ENCODE measurements at regions not wholly inside any gene's neighbourhood (a gene's known extent, or its start where the extent isn't known, plus 50 kb on each side); places are given as distances from the start of the nearest gene placed in this dataset.

DNA sequence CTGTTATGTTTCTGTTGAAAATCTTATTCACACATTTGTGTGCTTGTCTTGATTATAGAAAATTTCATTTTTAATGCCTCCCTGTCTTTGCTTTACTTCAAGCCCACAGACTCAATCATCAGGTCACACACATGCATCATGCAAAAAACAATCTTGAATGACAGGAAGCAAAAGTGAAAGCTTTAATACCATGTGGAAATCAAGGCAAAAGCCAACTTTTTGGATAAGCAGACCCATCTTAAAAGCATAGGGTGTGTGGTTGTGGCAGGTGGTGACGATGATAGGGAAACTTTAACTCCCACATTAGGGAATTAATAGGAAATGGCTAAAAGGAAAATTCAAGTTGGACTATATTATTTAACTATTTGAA lies 155.9 kb upstream of the EOMES start:
- Histone ChIP-seq H3K27me3 (ENCODE audit: insufficient read depth, low read depth, low read length) (no peaks in the 10 kb centered on the region), H3K4me2 (ENCODE audit: low read length) (no peak overlapping the region), H4K20me1 (ENCODE audit: insufficient read depth) (no peaks in the 10 kb centered on the region), H3K27ac (ENCODE audit: low read length) (no peak overlapping the region), H2AFZ (ENCODE audit: low read depth, low read length) (no peak overlapping the region), H3K9me2 (ENCODE audit: insufficient read depth, low read length) (no peaks in the 10 kb centered on the region), H3K4me3 (ENCODE audit: low read length) (no peak overlapping the region), H3F3A (ENCODE audit: insufficient read depth, low read length, poor library complexity, severe bottlenecking) (no peaks in the 10 kb centered on the region), H3K9me3 (ENCODE audit: low read length) (no peaks in the 10 kb centered on the region), H3K79me2 (replicated peaks; ENCODE audit: insufficient read depth, low read length) (no peaks in the 10 kb centered on the region), H3K36me3 (ENCODE audit: insufficient read depth, low read length) (no peaks in the 10 kb centered on the region), H3K9ac (ENCODE audit: low read length) (no peak overlapping the region)
- TF ChIP-seq RAD21 (conservative IDR thresholded peaks at IDR 0.05) (no peak), REST (IDR thresholded peaks at IDR 0.05; ENCODE audit: borderline replicate concordance) (no peak), EP300 (conservative IDR thresholded peaks at IDR 0.05; ENCODE audit: poor library complexity, severe bottlenecking) (no peak), TAF1 (IDR thresholded peaks at IDR 0.05; ENCODE audit: low read depth) (no peak), EZH2 (IDR thresholded peaks at IDR 0.05; ENCODE audit: borderline replicate concordance, insufficient read depth, low read length, poor library complexity, severe bottlenecking) (no peak), SMC3 (conservative IDR thresholded peaks at IDR 0.05; ENCODE audit: poor library complexity) (no peak)

- H3K27ac ChIP-seq (ENCODE audit: low read length) = no peak overlapping the region
- no peaks in the 10 kb centered on the region for H3K9me2 ChIP-seq (ENCODE audit: insufficient read depth, low read length)
- H4K20me1 ChIP-seq (ENCODE audit: insufficient read depth) = no peaks in the 10 kb centered on the region
- no peak overlapping the region for H2AFZ ChIP-seq (ENCODE audit: low read depth, low read length)
- TF ChIP-seq CTCF (IDR thresholded peaks at IDR 0.05; ENCODE audit: poor library complexity, severe bottlenecking) (no peak), RAD21 (conservative IDR thresholded peaks at IDR 0.05) (no peak), SMC3 (conservative IDR thresholded peaks at IDR 0.05; ENCODE audit: poor library complexity) (no peak), EZH2 (IDR thresholded peaks at IDR 0.05; ENCODE audit: borderline replicate concordance, insufficient read depth, low read length, poor library complexity, severe bottlenecking) (no peak), EP300 (conservative IDR thresholded peaks at IDR 0.05; ENCODE audit: poor library complexity, severe bottlenecking) (no peak), MXI1 (conservative IDR thresholded peaks at IDR 0.05; ENCODE audit: poor library complexity, severe bottlenecking) (no peak), TAF1 (IDR thresholded peaks at IDR 0.05; ENCODE audit: low read depth) (no peak), REST (IDR thresholded peaks at IDR 0.05; ENCODE audit: borderline replicate concordance) (no peak), POLR2AphosphoS5 (IDR thresholded peaks at IDR 0.05) (no peak)
- H3K79me2 ChIP-seq (replicated peaks; ENCODE audit: insufficient read depth, low read length) = no peaks in the 10 kb centered on the region
- no peaks in the 10 kb centered on the region for H3K27me3 ChIP-seq (ENCODE audit: insufficient read depth, low read depth, low read length)
- H3K9me3 ChIP-seq (ENCODE audit: low read length) = no peaks in the 10 kb centered on the region
- no peaks in the 10 kb centered on the region for H3K36me3 ChIP-seq (ENCODE audit: insufficient read depth, low read length)
- H3K4me2 ChIP-seq (ENCODE audit: low read length) = no peak overlapping the region
- no peak overlapping the region for H3K4me3 ChIP-seq (ENCODE audit: low read length)
- H3K9ac ChIP-seq (ENCODE audit: low read length) = no peak overlapping the region
- no peaks in the 10 kb centered on the region for H3F3A ChIP-seq (ENCODE audit: insufficient read depth, low read length, poor library complexity, severe bottlenecking)
These were observed 159.1 kb upstream of the EOMES start for GRCh38 chr3:27880969-27881892.
